ENCODE measurements at regions not wholly inside any gene's neighbourhood (a gene's known extent, or its start where the extent isn't known, plus 50 kb on each side); places are given as distances from the start of the nearest gene placed in this dataset.

- DNase-seq: no peak
Measured at GRCh38 chr7:25770235-25770634, 381.8 kb upstream of the NFE2L3 start.

GRCh38 chr7:25770670-25771069 is 381.3 kb upstream of the NFE2L3 start:
- no peak for DNase-seq

- no peak for DNase-seq
Measured at GRCh38 chr7:25771491-25771890, 380.5 kb upstream of the NFE2L3 start.

GRCh38 chr7:25772802-25773201 is 379.2 kb upstream of the NFE2L3 start:
- no peak for DNase-seq

GRCh38 chr7:25774675-25775074 is 377.3 kb upstream of the NFE2L3 start:
- no peak for DNase-seq

- DNase-seq: no peak
Measured at GRCh38 chr7:25775570-25775969, 376.4 kb upstream of the NFE2L3 start.

- DNase-seq: no peak
Measured at GRCh38 chr7:25775999-25776743, 375.8 kb upstream of the NFE2L3 start.

- no peak for DNase-seq
Measured at GRCh38 chr7:25776744-25777123, 375.3 kb upstream of the NFE2L3 start.

- DNase-seq: no peak
Measured at GRCh38 chr7:25777969-25778708, 373.9 kb upstream of the NFE2L3 start.

- DNase-seq: no peak
Measured at GRCh38 chr7:25779002-25779546, 372.9 kb upstream of the NFE2L3 start.

GRCh38 chr7:25780904-25781303 is 371.1 kb upstream of the NFE2L3 start:
- no peak for DNase-seq

GRCh38 chr7:25781704-25782103 is 370.3 kb upstream of the NFE2L3 start:
- DNase-seq: no peak

- DNase-seq: no peak
Measured at GRCh38 chr7:25786936-25787335, 365.1 kb upstream of the NFE2L3 start.

- no peak for DNase-seq
Measured at GRCh38 chr7:25787336-25787735, 364.7 kb upstream of the NFE2L3 start.

GRCh38 chr7:25788371-25788770 is 363.6 kb upstream of the NFE2L3 start:
- DNase-seq: no peak

GRCh38 chr7:25788961-25789620 is 362.9 kb upstream of the NFE2L3 start:
- DNase-seq: no peak

GRCh38 chr7:25789701-25790640 is 362.0 kb upstream of the NFE2L3 start:
- DNase-seq: peak in 1 of 56 donors; percentile 3

GRCh38 chr7:25790963-25791362 is 361.0 kb upstream of the NFE2L3 start:
- DNase-seq: no peak

- no peak for DNase-seq
Measured at GRCh38 chr7:25792586-25792985, 359.4 kb upstream of the NFE2L3 start.

GRCh38 chr7:25795824-25796235 is 356.2 kb upstream of the NFE2L3 start:
- DNase-seq: no peak

- no peak for DNase-seq
Measured at GRCh38 chr7:25798344-25798743, 353.7 kb upstream of the NFE2L3 start.
